ENCODE measurements at regions not wholly inside any gene's neighbourhood (a gene's known extent, or its start where the extent isn't known, plus 50 kb on each side); places are given as distances from the start of the nearest gene placed in this dataset.

DNA sequence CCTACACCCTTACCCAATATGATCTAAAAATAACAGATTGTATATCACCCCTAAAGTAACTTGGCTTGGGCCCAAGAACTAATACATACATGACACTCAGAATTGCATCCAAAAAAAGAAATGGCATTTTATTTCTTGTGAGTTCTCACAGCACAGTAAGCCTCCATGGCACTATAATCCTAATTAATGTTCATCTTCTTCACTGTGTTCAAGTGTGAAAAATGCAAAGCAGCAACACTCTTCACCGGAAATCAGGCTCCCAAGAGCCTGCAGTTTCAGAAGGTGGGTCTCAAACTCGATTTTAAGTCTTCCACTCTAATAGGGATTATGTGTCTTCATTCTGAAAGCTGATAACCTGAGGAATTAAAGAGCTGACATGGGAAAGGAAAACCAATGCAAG, 142.8 kb upstream of the TSC22D2 start:
- BruUV-seq (replicated peaks): no TSS peak
- Histone ChIP-seq H3K9me3 (ENCODE audit: control insufficient read depth in 1 of 2, insufficient read depth in 1 of 2, low read depth in 1 of 2, low read length in 2 of 2) (no peaks in the 10 kb centered on the region), H3K9me2 (ENCODE audit: insufficient read depth) (no peaks in the 10 kb centered on the region), H3K4me3 (replicated peaks in 1 of 2; ENCODE audit: low read depth in 1 of 2, low read length in 2 of 2) (no peak overlapping the region), H2AFZ (ENCODE audit: low read depth, low read length, poor library complexity, severe bottlenecking) (no peak overlapping the region), H3K4me1 (ENCODE audit: control insufficient read depth in 1 of 2, insufficient read depth in 2 of 2, low read length in 2 of 2) (no peaks in the 10 kb centered on the region), H4K20me1 (ENCODE audit: insufficient read depth) (no peaks in the 10 kb centered on the region), H3K79me2 (ENCODE audit: insufficient read depth, low read length) (no peaks in the 10 kb centered on the region), H3K4me2 (ENCODE audit: low read length) (no peak overlapping the region), H3K27me3 (ENCODE audit: insufficient read depth, low read length) (no peaks in the 10 kb centered on the region), H3K27ac (ENCODE audit: low read depth, low read length) (no peak overlapping the region), H3K9ac (ENCODE audit: low read length) (no peak overlapping the region), H3K36me3 (ENCODE audit: control insufficient read depth in 1 of 2, insufficient read depth in 2 of 2, low read length in 2 of 2) (no peaks in the 10 kb centered on the region)
- no peak for DNase-seq (ENCODE audit: low read depth, low spot score)
- CTCF ChIA-PET: no interaction called here
- intact Hi-C loops (cut with micrococcal nuclease): no loop called here
- ATAC-seq: no peak
- RAD21 ChIA-PET (ENCODE audit: low non-redundant PET in 1 of 2, low total read pairs in 2 of 2, uncharacterized antibody in 2 of 2, unreplicated experiment in 2 of 2): no interaction called here
- POLR2A ChIA-PET: no interaction called here
- TF ChIP-seq YY1 (IDR thresholded peaks at IDR 0.05; ENCODE audit: extremely low read depth, insufficient replicate concordance, low read depth, low read length): no peak
- no peak for TF ChIP-seq JUND (IDR thresholded peaks at IDR 0.05)
- no peak for TF ChIP-seq POLR2A (IDR thresholded peaks at IDR 0.05; ENCODE audit: borderline replicate concordance, extremely low read depth, insufficient read depth, insufficient read length)
- no peak for TF ChIP-seq EGR1 (IDR thresholded peaks at IDR 0.05; ENCODE audit: low read depth)
- no peak for TF ChIP-seq FOSL1 (IDR thresholded peaks at IDR 0.05; ENCODE audit: low read depth)
- no peak for TF ChIP-seq CEBPB (IDR thresholded peaks at IDR 0.05; ENCODE audit: low read depth)
- TF ChIP-seq, protein P1, sequence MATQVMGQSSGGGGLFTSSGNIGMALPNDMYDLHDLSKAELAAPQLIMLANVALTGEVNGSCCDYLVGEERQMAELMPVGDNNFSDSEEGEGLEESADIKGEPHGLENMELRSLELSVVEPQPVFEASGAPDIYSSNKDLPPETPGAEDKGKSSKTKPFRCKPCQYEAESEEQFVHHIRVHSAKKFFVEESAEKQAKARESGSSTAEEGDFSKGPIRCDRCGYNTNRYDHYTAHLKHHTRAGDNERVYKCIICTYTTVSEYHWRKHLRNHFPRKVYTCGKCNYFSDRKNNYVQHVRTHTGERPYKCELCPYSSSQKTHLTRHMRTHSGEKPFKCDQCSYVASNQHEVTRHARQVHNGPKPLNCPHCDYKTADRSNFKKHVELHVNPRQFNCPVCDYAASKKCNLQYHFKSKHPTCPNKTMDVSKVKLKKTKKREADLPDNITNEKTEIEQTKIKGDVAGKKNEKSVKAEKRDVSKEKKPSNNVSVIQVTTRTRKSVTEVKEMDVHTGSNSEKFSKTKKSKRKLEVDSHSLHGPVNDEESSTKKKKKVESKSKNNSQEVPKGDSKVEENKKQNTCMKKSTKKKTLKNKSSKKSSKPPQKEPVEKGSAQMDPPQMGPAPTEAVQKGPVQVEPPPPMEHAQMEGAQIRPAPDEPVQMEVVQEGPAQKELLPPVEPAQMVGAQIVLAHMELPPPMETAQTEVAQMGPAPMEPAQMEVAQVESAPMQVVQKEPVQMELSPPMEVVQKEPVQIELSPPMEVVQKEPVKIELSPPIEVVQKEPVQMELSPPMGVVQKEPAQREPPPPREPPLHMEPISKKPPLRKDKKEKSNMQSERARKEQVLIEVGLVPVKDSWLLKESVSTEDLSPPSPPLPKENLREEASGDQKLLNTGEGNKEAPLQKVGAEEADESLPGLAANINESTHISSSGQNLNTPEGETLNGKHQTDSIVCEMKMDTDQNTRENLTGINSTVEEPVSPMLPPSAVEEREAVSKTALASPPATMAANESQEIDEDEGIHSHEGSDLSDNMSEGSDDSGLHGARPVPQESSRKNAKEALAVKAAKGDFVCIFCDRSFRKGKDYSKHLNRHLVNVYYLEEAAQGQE (IDR thresholded peaks at IDR 0.05; ENCODE audit: low read depth): no peak
- no peak for TF ChIP-seq SIN3A (IDR thresholded peaks at IDR 0.05; ENCODE audit: low read depth)

Data from HCT116 (cell line).